Muscle layer of colon (tissue), 2 donors: ENCODE measurements at regions not wholly inside any gene's neighbourhood (a gene's known extent, or its start where the extent isn't known, plus 50 kb on each side); places are given as distances from the start of the nearest gene placed in this dataset.

ENCODE experiments used
- H3K27ac ChIP-seq: one replicate; pipeline ENCODE4 v1.7.0; 2013; ENCODE audit warnings: low read depth, mild to moderate bottlenecking, low read length, moderate library complexity
- H3K27me3 ChIP-seq, 2 donors: one replicate each; pipeline ENCODE4 v1.7.0; 2013; ENCODE audit warnings: low read length in 2 of 2, mild to moderate bottlenecking in 2 of 2; ENCODE audit not compliant: insufficient read depth in 2 of 2, control insufficient read depth in 1 of 2
- H3K36me3 ChIP-seq: one replicate; pipeline ENCODE4 v1.7.0; 2013; ENCODE audit warnings: mild to moderate bottlenecking, low read length; ENCODE audit not compliant: insufficient read depth
- H3K4me1 ChIP-seq: one replicate; pipeline ENCODE4 v1.7.0; 2013; ENCODE audit warnings: mild to moderate bottlenecking, low read length; ENCODE audit not compliant: insufficient read depth
- H3K4me3 ChIP-seq, 2 donors: one replicate each; pipeline ENCODE4 v1.7.0; 2013; ENCODE audit warnings: low read length in 2 of 2, low read depth in 1 of 2, mild to moderate bottlenecking in 1 of 2, moderate library complexity in 1 of 2
- H3K9ac ChIP-seq: one replicate; pipeline ENCODE4 v1.7.0; 2013; ENCODE audit warnings: low read length
- H3K9me3 ChIP-seq: one replicate; pipeline ENCODE4 v1.7.0; 2013; ENCODE audit warnings: mild to moderate bottlenecking, low read length
- donor health status: abdominal sarcoma.
- donor health status: Adenocarcinoma of cecum.

- no peak overlapping the region for H3K4me3 ChIP-seq
- H3K27me3 ChIP-seq, result no peaks in the 10 kb centered on the region
- H3K36me3 ChIP-seq, result no peaks in the 10 kb centered on the region
- no peaks in the 10 kb centered on the region for H3K9me3 ChIP-seq
- peaks cover 7% of the 10 kb centered on the region for H3K4me1 ChIP-seq
- H3K27ac ChIP-seq, result no peak overlapping the region
- no peak overlapping the region for H3K9ac ChIP-seq
These were observed 146.0 kb upstream of the C14orf180 start for GRCh38 chr14:104433401-104434213.

- Histone ChIP-seq H3K27ac (no peak overlapping the region), H3K4me1 (peaks cover 7% of the 10 kb centered on the region), H3K36me3 (no peaks in the 10 kb centered on the region), H3K4me3 (no peak overlapping the region), H3K9me3 (no peaks in the 10 kb centered on the region), H3K9ac (no peak overlapping the region), H3K27me3 (no peaks in the 10 kb centered on the region)
These were observed 145.1 kb upstream of the C14orf180 start for GRCh38 chr14:104434214-104435076.

GRCh38 chr14:104435147-104436046 is 144.2 kb upstream of the C14orf180 start:
- no peak overlapping the region for H3K27ac ChIP-seq
- H3K4me3 ChIP-seq, result peak overlapping the region in 1 of 2 donors; percentile 53

DNA sequence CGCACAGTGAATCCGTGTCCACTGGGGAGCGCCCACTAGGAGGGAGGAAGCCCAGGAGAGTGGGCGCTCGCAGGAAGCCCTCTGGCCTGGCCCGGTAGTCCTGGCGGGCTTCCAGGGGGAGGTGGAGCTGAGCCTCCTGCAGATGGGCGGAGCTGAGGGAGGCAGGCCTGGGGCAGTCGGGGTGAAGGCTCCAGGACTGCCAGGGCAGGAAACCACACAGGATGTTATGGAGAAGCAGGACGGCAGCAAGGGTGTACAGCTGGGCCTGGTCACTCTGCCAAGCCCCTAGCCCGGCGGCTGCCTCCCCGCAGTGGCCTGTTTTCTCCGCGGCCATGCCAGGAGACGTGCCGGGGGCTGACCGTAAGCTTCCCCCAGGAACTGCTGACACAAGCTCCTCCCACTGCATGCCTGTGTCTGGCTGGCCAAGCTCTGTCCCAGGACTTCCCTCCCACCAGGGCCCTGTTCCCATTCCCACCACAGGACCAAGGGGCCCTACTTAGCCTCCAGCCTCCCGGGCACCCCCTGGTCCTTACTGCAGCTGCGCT is 143.4 kb upstream of the C14orf180 start:
- Histone ChIP-seq H3K27ac (no peak overlapping the region), H3K4me1 (peaks cover 7% of the 10 kb centered on the region), H3K9me3 (no peaks in the 10 kb centered on the region), H3K27me3 (no peaks in the 10 kb centered on the region), H3K36me3 (no peaks in the 10 kb centered on the region), H3K9ac (no peak overlapping the region), H3K4me3 (peak overlapping the region in 1 of 2 donors; percentile 53)

More at GRCh38 chr14:104435147-104436046, 144.2 kb upstream of the C14orf180 start:
- Histone ChIP-seq H3K9ac (no peak overlapping the region), H3K27me3 (no peaks in the 10 kb centered on the region), H3K9me3 (no peaks in the 10 kb centered on the region), H3K4me1 (peaks cover 7% of the 10 kb centered on the region), H3K36me3 (no peaks in the 10 kb centered on the region)

GRCh38 chr14:104436741-104437701 is 142.5 kb upstream of the C14orf180 start:
- Histone ChIP-seq H3K27ac (no peak overlapping the region), H3K9ac (no peak overlapping the region), H3K4me1 (peaks cover 7% of the 10 kb centered on the region), H3K9me3 (no peaks in the 10 kb centered on the region), H3K4me3 (peak overlapping the region in 1 of 2 donors; percentile 53), H3K36me3 (no peaks in the 10 kb centered on the region), H3K27me3 (no peaks in the 10 kb centered on the region)

- H3K9ac ChIP-seq, result no peak overlapping the region
- no peaks in the 10 kb centered on the region for H3K9me3 ChIP-seq
- H3K36me3 ChIP-seq, result no peaks in the 10 kb centered on the region
- H3K4me3 ChIP-seq, result no peak overlapping the region
- no peaks in the 10 kb centered on the region for H3K27me3 ChIP-seq
- H3K4me1 ChIP-seq, result peaks cover 7% of the 10 kb centered on the region
- no peak overlapping the region for H3K27ac ChIP-seq
These were observed 141.9 kb upstream of the C14orf180 start for GRCh38 chr14:104437703-104438102.

DNA sequence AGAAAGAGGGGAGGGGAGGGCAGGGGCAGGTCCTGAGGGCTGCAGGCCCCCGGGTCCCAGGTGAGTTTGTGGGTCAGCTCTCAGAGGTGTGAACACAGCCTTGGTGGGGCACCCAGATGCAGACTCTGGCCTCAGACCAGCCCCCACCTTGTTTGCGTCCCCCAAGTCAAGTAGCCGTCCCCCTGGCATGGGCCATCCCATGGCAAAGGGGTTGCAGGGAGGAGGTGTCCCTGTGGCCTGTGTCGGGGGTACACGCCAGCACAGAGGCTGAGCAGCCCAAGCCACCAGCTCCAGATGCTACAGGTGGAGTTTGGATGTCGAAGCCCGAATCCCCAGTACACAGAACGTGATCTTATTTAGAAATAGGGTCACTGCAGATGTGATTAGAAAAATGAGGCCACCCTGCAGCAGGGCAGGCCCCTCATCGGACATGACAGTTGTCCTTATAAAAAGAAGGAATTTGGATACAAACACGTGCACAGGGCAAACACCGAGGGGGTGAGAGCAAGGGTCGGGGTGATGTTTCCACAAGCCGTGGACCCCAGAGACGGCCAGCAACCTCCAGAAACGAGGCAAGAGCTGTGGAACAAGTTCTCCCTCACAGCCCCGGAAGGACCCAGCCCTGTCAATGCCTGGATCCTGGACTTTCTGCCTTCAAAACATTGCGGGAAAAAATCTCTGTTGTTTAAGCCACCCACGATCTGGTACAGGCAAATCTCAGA is 141.2 kb upstream of the C14orf180 start:
- Histone ChIP-seq H3K9me3 (no peaks in the 10 kb centered on the region), H3K27ac (no peak overlapping the region), H3K4me3 (no peak overlapping the region), H3K9ac (no peak overlapping the region), H3K4me1 (peaks cover 7% of the 10 kb centered on the region), H3K36me3 (no peaks in the 10 kb centered on the region), H3K27me3 (no peaks in the 10 kb centered on the region)

DNA sequence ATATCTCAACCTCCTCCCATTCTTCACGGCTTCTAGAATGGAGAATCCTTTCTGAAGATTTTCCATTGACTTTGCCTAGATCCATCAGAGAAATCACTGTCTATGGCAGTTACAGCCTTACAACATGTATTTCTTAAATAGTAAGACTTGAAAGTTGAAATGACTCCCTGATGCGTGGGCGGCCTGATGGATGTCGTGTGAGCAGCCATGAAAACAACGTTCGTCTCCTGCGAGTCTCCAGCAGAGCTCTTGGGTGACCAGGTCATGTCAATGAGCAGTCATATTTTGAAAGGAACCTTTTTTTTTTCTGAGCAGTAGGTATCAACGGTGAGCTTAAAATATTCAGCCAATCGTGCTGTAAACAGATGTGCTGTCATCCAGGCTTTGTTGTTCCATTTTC is 139.9 kb upstream of the C14orf180 start:
- Histone ChIP-seq H3K27me3 (no peaks in the 10 kb centered on the region), H3K9ac (no peak overlapping the region), H3K4me1 (peaks cover 7% of the 10 kb centered on the region), H3K9me3 (no peaks in the 10 kb centered on the region), H3K27ac (no peak overlapping the region), H3K4me3 (no peak overlapping the region), H3K36me3 (no peaks in the 10 kb centered on the region)

- H3K9ac ChIP-seq, result no peak overlapping the region
- H3K27me3 ChIP-seq, result no peaks in the 10 kb centered on the region
- H3K4me3 ChIP-seq, result no peak overlapping the region
- H3K4me1 ChIP-seq, result peaks cover 7% of the 10 kb centered on the region
- H3K36me3 ChIP-seq, result no peaks in the 10 kb centered on the region
- H3K9me3 ChIP-seq, result no peaks in the 10 kb centered on the region
- H3K27ac ChIP-seq, result no peak overlapping the region
These were observed 139.1 kb upstream of the C14orf180 start for GRCh38 chr14:104440297-104440956.
